ENCODE measurements at regions not wholly inside any gene's neighbourhood (a gene's known extent, or its start where the extent isn't known, plus 50 kb on each side); places are given as distances from the start of the nearest gene placed in this dataset.

- TF ChIP-seq CTCF (IDR thresholded peaks at IDR 0.05) = no peak
- TF ChIP-seq RAD21 (IDR thresholded peaks at IDR 0.05; ENCODE audit: low read length) = no peak
- TF ChIP-seq TAF1 (IDR thresholded peaks at IDR 0.05; ENCODE audit: borderline replicate concordance, low read depth, low read length) = no peak
- no peak for TF ChIP-seq YY1 (IDR thresholded peaks at IDR 0.05; ENCODE audit: low read depth)
- no peak for TF ChIP-seq FOSL2 (IDR thresholded peaks at IDR 0.05; ENCODE audit: borderline replicate concordance, low read depth)
- no peak for TF ChIP-seq TEAD4 (IDR thresholded peaks at IDR 0.05; ENCODE audit: borderline replicate concordance, insufficient read depth)
These were observed 99.3 kb downstream of the SINHCAF start (continued) for GRCh38 chr12:31226639-31227038.

- Histone ChIP-seq H3K9ac (no peak overlapping the region), H2AFZ (ENCODE audit: low read depth) (no peak overlapping the region), H3K79me2 (ENCODE audit: insufficient read depth) (no peaks in the 10 kb centered on the region), H3K36me3 (replicated peaks in 1 of 2; ENCODE audit: control insufficient read depth in 1 of 2, insufficient read depth in 2 of 2, low read length in 1 of 2) (no peaks in the 10 kb centered on the region), H3K9me2 (no peaks in the 10 kb centered on the region), H3K27ac (ENCODE audit: low read depth in 2 of 2, low read length in 1 of 2) (peak overlapping the region in 1 of 2 experiments; percentile 84; a peak in 2 of 4 replicates), H3K27me3 (ENCODE audit: insufficient read depth) (no peaks in the 10 kb centered on the region), H3K4me2 (no peak overlapping the region), H3F3A (replicated peaks; ENCODE audit: insufficient read depth) (no peaks in the 10 kb centered on the region), H3K4me1 (ENCODE audit: control insufficient read depth in 1 of 2, insufficient read depth in 2 of 2, low read depth in 1 of 2, low read length in 1 of 2) (peaks cover 0 to 61% of the 10 kb centered on the region in 2 experiments; a peak in 2 of 4 replicates), H3K9me3 (no peaks in the 10 kb centered on the region), H4K20me1 (ENCODE audit: insufficient read depth) (no peaks in the 10 kb centered on the region), H3K4me3 (ENCODE audit: low read depth in 2 of 2, low read length in 1 of 2) (no peak overlapping the region)
- ChIA-PET POLR2A (interaction anchor here (0.6 to 2.1 kb wide), 3 partner anchors 7 to 253 kb away, joined by 3 to 6 read pairs (median 4); no protein-coding TSS in a partner anchor), CTCF (interaction anchor here (0.9 to 6.6 kb wide), 5 partner anchors 8 to 110 kb away, joined by 3 to 50 read pairs (median 4); no protein-coding TSS in a partner anchor)
- WGBS (ENCODE audit: low lambda C conversion rate) = 85% methylated on average over 9 of the region's 12 CpGs
- TF ChIP-seq TAF1 (IDR thresholded peaks at IDR 0.05; ENCODE audit: borderline replicate concordance, low read depth, low read length) (no peak), RCOR1 (IDR thresholded peaks at IDR 0.05; ENCODE audit: low read length) (no peak)
- DNase-seq = no peak
These were observed 98.5 kb downstream of the SINHCAF start for GRCh38 chr12:31227401-31227981.

DNA sequence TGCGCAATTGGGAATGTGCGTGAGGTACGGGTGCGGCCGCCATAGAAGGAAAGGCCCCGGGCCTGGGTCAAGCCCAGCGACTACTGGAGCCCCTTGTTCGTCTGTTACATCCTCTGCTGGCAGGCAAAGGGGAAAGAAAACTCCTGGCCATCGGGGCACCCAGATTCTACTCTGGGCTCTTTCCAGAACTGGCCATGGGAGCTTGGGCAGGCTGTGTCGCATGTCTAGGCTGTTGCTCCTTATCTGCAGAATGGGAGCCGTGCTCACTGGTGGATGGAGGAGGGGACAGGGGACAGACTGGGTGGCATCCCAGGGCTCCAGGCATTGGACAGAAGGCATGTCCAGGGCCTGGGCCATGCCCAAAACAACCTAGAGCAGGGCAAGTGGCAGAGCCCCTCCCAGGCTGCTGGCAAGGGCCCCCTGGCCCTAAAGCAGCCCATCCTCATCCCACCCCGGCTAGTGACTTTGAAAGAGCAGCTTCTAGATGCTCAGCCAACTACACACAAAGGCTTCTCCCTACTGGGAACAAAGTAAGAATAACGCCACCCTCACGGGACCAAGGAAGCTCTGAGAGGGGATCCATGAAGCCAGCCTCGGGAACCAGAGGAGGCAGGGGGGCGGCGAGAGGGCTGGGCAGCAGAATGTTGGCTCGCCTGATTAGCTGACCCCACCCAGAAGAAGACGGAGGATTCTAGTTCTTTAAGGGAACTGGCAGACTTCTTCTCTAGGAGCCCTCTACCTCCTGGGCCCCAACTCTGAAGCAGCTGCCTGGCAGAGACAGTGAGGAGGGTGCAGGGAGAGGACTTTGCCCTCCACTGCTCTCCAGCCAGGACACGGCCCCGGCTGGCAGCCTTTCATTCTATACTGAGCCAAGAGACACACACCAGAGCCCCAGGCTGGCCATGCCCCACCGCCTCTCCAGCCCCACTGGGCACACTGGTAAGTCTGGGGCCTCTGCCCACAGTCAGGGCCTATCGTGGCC lies 96.8 kb downstream of the SINHCAF start:
- no peaks in the 10 kb centered on the region for H4K20me1 ChIP-seq (ENCODE audit: insufficient read depth)
- POLR2A ChIA-PET = no interaction called here
- no peaks in the 10 kb centered on the region; the same call in 1 of the 2 replicates for H3K27me3 ChIP-seq (ENCODE audit: insufficient read depth)
- no peaks in the 10 kb centered on the region for H3K36me3 ChIP-seq (replicated peaks in 1 of 2; ENCODE audit: control insufficient read depth in 1 of 2, insufficient read depth in 2 of 2, low read length in 1 of 2)
- DNase-seq = no peak
- no peak overlapping the region for H2AFZ ChIP-seq (ENCODE audit: low read depth)
- no peak overlapping the region for H3K27ac ChIP-seq (ENCODE audit: low read depth in 2 of 2, low read length in 1 of 2)
- no peak overlapping the region for H3K4me3 ChIP-seq (ENCODE audit: low read depth in 2 of 2, low read length in 1 of 2)
- WGBS (ENCODE audit: low lambda C conversion rate) = 76% methylated on average over 19 of the region's 23 CpGs
- H3K9ac ChIP-seq = no peak overlapping the region
- no peaks in the 10 kb centered on the region for H3K79me2 ChIP-seq (ENCODE audit: insufficient read depth)
- no peaks in the 10 kb centered on the region for H3K9me3 ChIP-seq
- H3K4me1 ChIP-seq (ENCODE audit: control insufficient read depth in 1 of 2, insufficient read depth in 2 of 2, low read depth in 1 of 2, low read length in 1 of 2) = peaks cover 0 to 45% of the 10 kb centered on the region in 2 experiments; a peak in 2 of 4 replicates
- H3F3A ChIP-seq (replicated peaks; ENCODE audit: insufficient read depth) = no peaks in the 10 kb centered on the region
- H3K9me2 ChIP-seq = no peaks in the 10 kb centered on the region
- CTCF ChIA-PET = interaction anchor here (0.6 to 6.6 kb wide), 4 partner anchors 9 to 382 kb away, joined by 3 to 50 read pairs (median 6); no protein-coding TSS in a partner anchor
- H3K4me2 ChIP-seq = no peak overlapping the region
- TF ChIP-seq RCOR1 (IDR thresholded peaks at IDR 0.05; ENCODE audit: low read length) (no peak), FOXM1 (IDR thresholded peaks at IDR 0.05; ENCODE audit: low read depth) (no peak), IRF3 (IDR thresholded peaks at IDR 0.05; ENCODE audit: low read depth, low read length) (no peak), MEF2A (IDR thresholded peaks at IDR 0.05; ENCODE audit: borderline replicate concordance, low read depth) (no peak), ELF1 (IDR thresholded peaks at IDR 0.05) (no peak), PBX3 (IDR thresholded peaks at IDR 0.05) (no peak), YY1 (IDR thresholded peaks at IDR 0.05; ENCODE audit: low read depth) (no peak)
- TF ChIP-seq, protein P1, sequence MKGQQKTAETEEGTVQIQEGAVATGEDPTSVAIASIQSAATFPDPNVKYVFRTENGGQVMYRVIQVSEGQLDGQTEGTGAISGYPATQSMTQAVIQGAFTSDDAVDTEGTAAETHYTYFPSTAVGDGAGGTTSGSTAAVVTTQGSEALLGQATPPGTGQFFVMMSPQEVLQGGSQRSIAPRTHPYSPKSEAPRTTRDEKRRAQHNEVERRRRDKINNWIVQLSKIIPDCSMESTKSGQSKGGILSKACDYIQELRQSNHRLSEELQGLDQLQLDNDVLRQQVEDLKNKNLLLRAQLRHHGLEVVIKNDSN (IDR thresholded peaks at IDR 0.05; ENCODE audit: borderline replicate concordance, low read depth) = no peak
- TF ChIP-seq, protein P2, sequence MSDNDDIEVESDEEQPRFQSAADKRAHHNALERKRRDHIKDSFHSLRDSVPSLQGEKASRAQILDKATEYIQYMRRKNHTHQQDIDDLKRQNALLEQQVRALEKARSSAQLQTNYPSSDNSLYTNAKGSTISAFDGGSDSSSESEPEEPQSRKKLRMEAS (IDR thresholded peaks at IDR 0.05; ENCODE audit: low read depth) = no peak
- TF ChIP-seq, protein P3, sequence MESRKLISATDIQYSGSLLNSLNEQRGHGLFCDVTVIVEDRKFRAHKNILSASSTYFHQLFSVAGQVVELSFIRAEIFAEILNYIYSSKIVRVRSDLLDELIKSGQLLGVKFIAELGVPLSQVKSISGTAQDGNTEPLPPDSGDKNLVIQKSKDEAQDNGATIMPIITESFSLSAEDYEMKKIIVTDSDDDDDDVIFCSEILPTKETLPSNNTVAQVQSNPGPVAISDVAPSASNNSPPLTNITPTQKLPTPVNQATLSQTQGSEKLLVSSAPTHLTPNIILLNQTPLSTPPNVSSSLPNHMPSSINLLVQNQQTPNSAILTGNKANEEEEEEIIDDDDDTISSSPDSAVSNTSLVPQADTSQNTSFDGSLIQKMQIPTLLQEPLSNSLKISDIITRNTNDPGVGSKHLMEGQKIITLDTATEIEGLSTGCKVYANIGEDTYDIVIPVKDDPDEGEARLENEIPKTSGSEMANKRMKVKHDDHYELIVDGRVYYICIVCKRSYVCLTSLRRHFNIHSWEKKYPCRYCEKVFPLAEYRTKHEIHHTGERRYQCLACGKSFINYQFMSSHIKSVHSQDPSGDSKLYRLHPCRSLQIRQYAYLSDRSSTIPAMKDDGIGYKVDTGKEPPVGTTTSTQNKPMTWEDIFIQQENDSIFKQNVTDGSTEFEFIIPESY (IDR thresholded peaks at IDR 0.05; ENCODE audit: borderline replicate concordance, low read depth) = no peak
